ELF-1 (cell line): ENCODE measurements at regions not wholly inside any gene's neighbourhood (a gene's known extent, or its start where the extent isn't known, plus 50 kb on each side); places are given as distances from the start of the nearest gene placed in this dataset.
"Not testable (repeated sequence)": the region's sequence is repeated elsewhere in the genome, so short reads cannot be mapped to it uniquely, and the experiment has no call there.

ENCODE experiments used
- DNase-seq: peaks from one replicate; pipeline ENCODE4 v3.0.0-alpha.2; 2016; ENCODE audit warnings: low read depth, low spot score

GRCh38 chr20:30811885-30812671 lies 445.4 kb upstream of the DEFB115 start:
- DNase-seq, result peak; percentile 60

DNA sequence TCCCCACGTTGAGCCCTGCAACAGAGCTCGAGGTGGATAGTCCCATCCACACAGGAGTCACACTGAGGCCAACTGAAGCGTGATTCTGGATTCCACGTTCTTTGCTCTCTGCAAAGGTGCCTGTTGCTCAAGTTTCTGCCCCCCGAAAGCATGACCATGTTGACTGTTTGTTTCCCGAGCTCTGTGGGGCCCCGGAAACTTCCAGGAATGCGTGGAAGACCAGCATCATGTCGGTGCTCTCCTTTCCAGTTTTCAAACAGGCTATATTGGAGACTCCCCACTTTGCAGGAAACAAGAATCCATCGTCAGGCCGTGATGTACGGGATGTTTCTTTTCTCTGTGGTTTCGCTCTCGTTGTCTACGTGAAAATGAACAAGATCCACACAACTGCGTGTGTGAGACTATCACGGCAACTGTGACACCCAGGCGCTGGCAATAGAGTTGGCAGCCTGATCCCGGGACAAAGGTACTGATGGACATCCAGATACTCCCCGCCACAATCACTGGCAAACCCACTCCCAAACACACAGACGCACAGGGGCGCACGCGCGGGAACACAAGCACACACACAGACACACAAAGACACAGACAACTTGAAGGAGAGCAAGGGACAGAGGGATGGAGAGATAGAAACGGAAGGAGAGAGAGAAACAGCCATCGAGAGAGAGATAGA lies 444.6 kb upstream of the DEFB115 start:
- no peak for DNase-seq

DNA sequence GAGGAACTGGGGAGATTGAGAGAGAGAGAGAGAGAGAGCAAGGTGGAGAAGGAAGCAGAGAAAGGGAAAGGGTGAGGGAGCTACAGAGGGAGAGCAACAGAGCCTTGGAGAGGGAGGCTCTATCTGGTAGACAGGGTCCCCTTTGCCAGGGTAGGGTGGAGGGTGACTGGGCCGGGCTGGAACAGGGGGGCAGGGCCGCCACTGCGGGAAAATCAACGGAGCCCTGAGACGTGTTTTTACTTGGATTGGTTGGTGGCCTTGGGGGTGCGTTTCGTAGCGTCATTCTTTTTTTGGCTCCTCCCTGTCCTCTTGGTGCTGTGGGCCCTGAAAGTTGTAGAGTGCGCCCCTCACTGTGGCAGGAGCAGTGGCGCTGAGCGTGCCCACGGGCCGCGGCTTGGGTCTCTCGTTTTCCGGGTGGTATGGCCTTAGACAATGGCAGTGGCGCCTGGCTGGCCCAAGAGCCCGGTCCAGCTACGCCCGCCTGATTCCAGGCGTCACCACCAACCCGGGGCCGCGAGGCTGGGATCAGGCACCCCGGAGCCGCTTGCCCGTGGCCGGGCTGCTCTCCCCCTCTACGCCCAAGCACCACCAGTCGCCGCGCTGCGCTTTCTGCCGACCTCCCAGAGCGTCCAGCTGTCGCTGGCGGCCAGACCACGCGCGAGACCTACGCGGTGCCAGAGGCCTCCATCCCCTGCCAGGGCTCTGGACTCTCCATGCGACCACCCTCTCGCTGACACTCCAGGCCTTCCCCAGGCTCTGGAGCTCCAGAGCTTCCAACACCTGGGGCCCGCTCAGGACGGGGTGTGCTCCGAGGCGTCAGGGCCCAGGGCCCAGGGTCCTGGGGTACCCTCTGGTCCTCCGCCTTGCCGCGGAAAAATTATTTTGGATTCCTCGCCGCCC lies 443.8 kb upstream of the DEFB115 start:
- not testable (repeated sequence) for DNase-seq

GRCh38 chr20:30814312-30814639 lies 443.2 kb upstream of the DEFB115 start:
- DNase-seq, result not testable (repeated sequence)

- not testable (repeated sequence) for DNase-seq
Measured at GRCh38 chr20:30815027-30815576, 442.4 kb upstream of the DEFB115 start.

DNA sequence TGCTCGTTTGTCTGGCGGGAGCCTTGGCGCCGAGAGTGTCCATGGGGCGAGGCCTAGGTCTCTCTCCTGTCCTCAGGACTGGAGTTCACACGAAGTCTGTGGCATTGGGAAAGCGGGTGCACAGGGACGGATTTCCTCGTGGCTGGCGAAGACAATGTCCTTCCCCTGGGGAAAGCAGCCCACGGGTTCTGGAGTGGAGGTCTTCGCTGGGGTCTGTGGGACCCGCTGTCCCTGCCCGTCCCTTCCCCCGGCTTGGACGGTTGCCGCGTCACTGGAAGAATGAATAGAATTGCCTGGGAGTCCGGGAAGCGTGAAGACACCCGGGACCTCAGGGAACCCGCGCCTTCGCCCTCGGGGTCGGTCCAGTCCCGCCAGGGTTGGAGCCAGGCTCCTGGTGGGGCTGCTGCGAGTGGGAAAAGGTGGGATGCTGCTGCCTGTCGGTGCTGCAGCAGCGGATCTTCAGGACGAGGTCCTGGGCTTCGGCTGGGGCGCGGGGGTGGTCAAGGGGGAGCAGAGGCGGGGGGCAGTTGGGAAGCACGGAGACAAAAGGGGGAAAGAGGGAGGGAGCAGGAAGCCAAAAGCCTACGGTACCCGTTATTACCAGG lies 441.8 kb upstream of the DEFB115 start:
- DNase-seq, result no peak

- no peak for DNase-seq
Measured at GRCh38 chr20:30816182-30816645, 441.2 kb upstream of the DEFB115 start.

DNA sequence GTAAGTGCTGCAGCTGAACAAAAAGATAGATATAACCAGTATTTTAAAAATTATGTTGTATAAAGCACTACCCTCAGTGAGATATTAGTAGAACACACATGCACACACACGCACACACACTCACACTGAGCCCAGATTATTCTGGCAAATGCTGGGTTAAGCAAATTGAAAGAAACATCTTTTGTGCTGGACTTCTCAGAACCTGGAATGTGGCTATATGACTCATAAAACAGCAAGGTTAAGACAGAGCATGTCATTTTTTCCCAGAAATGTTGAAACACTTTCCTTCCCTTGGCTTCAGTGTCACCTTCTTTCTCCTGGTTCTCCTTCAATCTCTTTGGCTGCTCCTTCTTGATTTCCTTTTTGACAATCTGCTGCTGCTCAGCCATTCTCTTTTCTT lies 435.8 kb upstream of the DEFB115 start:
- not testable (repeated sequence) for DNase-seq

- not testable (repeated sequence) for DNase-seq
Measured at GRCh38 chr20:30824666-30825065, 432.8 kb upstream of the DEFB115 start.

DNA sequence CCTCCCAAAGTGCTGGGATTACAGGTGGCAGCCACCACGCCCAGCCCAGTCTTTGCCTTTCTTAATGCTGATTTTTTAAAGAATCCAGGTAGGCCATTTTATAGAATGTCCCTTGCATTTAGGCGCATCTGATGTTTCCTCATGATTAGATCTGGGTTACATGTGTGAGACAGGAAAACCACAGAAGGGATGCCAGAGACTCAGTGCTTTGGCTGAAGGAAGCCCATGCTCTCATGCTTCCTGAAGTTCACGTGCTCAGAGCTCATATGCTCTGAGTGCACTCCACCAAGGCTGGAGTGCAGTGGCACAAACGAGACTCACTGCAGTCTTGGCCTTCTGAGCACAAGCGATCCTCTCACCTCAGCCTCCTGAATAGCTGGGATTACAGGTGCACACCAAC lies 411.5 kb upstream of the DEFB115 start:
- DNase-seq, result not testable (repeated sequence)

DNA sequence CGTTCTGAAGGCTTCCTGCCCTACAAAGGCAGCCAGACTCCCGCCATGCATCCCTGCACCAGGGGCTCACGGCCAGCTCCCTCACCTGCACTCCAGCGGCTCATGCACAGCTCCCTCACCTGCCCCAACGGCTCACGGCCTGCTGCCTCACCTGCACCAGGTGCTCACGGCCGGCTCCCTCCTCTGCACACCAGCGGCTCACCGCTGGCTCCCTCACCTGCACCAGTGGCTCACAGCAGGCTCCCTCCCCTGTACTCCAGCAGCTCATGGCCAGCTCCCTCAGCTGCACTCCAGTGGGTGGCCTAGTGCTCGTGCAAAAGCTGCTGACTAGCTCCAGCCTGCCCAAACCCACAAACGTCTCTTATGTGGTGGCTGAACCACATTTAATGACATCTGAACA lies 389.2 kb upstream of the DEFB115 start:
- not testable (repeated sequence) for DNase-seq

- not testable (repeated sequence) for DNase-seq
Measured at GRCh38 chr20:30871127-30871526, 386.3 kb upstream of the DEFB115 start.

DNA sequence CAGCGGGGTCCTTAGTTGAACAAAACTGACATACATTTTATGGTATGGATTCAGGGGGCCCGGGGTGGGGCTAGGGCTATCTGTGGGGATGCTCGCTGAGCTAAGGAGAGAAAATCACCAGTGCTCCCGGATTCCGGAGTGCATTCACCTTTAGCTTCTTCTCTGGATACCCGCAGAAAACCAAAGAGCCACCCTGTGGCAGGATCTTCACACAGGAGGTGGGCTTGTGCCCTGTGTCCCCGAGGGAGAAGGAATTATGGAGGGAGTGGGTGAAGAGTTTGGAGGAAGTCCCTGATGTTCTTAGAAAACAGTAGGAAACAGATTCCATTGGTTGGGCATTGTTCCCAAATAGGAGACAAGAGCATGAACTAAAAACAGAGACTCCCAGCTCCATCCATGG lies 385.2 kb upstream of the DEFB115 start:
- not testable (repeated sequence) for DNase-seq

- DNase-seq, result not testable (repeated sequence)
Measured at GRCh38 chr20:30875868-30876267, 381.6 kb upstream of the DEFB115 start.

- peak; percentile 88 for DNase-seq
Measured at GRCh38 chr20:30891400-30891799, 366.1 kb upstream of the DEFB115 start.

- peak; percentile 63 for DNase-seq
Measured at GRCh38 chr20:30892541-30893345, 364.7 kb upstream of the DEFB115 start.

GRCh38 chr20:30893346-30894314 lies 363.8 kb upstream of the DEFB115 start:
- DNase-seq, result peak; percentile 28

GRCh38 chr20:30894707-30895353 lies 362.6 kb upstream of the DEFB115 start:
- peak; percentile 27 for DNase-seq

GRCh38 chr20:30895354-30895711 lies 362.1 kb upstream of the DEFB115 start:
- not testable (repeated sequence) for DNase-seq
